H1 (cell line): ENCODE measurements at regions not wholly inside any gene's neighbourhood (a gene's known extent, or its start where the extent isn't known, plus 50 kb on each side); places are given as distances from the start of the nearest gene placed in this dataset.

Experiments used
- CTCF ChIA-PET: fragments of 300-600 bp; sonication (Branson Sonifier 250); formaldehyde crosslinking; loops from one replicate; lab custom pipeline; 2021; ENCODE audit not compliant: partially characterized antibody; lab: Charles Lee
- POLR2A ChIA-PET: fragments of 300-600 bp; sonication (Branson Sonifier 250); formaldehyde crosslinking; loops from one replicate; lab custom pipeline; 2021; ENCODE audit warnings: inconsistent platforms; ENCODE audit not compliant: partially characterized antibody; lab: Charles Lee
- DNase-seq, 2 experiments: peaks; one replicate each; pipeline versions ENCODE4 v3.0.0 to v3.0.0-alpha.2; 2010 to 2022; ENCODE audit warnings: low spot score in 2 of 2, low read depth in 1 of 2, mixed read lengths in 1 of 2
- FAIRE-seq: peaks from 2 replicates; lab custom pipeline; 2011; peaks lifted over from hg19 to GRCh38; lab: Jason Lieb, UNC
- H2AFZ ChIP-seq: 2 replicates; pipeline ENCODE4 v1.8.1; 2012; ENCODE audit warnings: low read length, inconsistent platforms
- H2AK5ac ChIP-seq: 2 replicates; pipeline ENCODE4 v1.6.1; 2013; ENCODE audit warnings: low read depth, low read length
- H2BK120ac ChIP-seq: replicated peaks from 2 replicates; pipeline ENCODE3; 2013; ENCODE audit warnings: low read depth, low read length, inconsistent platforms
- H2BK12ac ChIP-seq: 2 replicates; pipeline ENCODE4 v1.6.1; 2013; ENCODE audit warnings: low read depth, low read length
- H2BK15ac ChIP-seq: 2 replicates; pipeline ENCODE4 v1.6.1; 2013; ENCODE audit warnings: low read length
- H2BK20ac ChIP-seq: 2 replicates; pipeline ENCODE4 v1.6.1; 2013; ENCODE audit warnings: low read length
- H2BK5ac ChIP-seq: 2 replicates; pipeline ENCODE4 v1.6.1; 2013; ENCODE audit warnings: low read depth, low read length
- H3K14ac ChIP-seq: 2 replicates; pipeline ENCODE4 v1.6.1; 2013; ENCODE audit warnings: inconsistent platforms; ENCODE audit not compliant: insufficient read length
- H3K18ac ChIP-seq: 2 replicates; pipeline ENCODE4 v1.6.1; 2013; ENCODE audit warnings: low read length; ENCODE audit errors: extremely low read depth
- H3K23ac ChIP-seq: 2 replicates; pipeline ENCODE4 v1.6.1; 2013; ENCODE audit warnings: inconsistent platforms; ENCODE audit not compliant: insufficient read length
- H3K23me2 ChIP-seq: 2 replicates; pipeline ENCODE4 v1.6.1; 2013; ENCODE audit warnings: low read depth, low read length
- H3K27ac ChIP-seq: 2 replicates; pipeline ENCODE4 v1.6.1; 2011; ENCODE audit warnings: low read depth, low read length, inconsistent platforms
- H3K27me3 ChIP-seq, 4 experiments: replicated peaks in 1 of 4; 1 replicate in 1 of 4; 2 replicates in 3 of 4; pipeline versions ENCODE4 v1.6.1 to v1.8.1; 2011 to 2013; ENCODE audit warnings: low read length in 3 of 4, mild to moderate bottlenecking in 3 of 4, inconsistent platforms in 2 of 4, mixed read lengths in 2 of 4, moderate library complexity in 1 of 4; ENCODE audit not compliant: control insufficient read depth in 3 of 4, insufficient read depth in 3 of 4; ENCODE audit errors: extremely low read depth in 1 of 4
- H3K36me3 ChIP-seq, 4 experiments: 2 replicates each; pipeline versions ENCODE4 v1.6.1 to v1.8.1; 2011 to 2013; ENCODE audit warnings: mild to moderate bottlenecking in 4 of 4, low read length in 3 of 4, moderate library complexity in 2 of 4, control low read depth in 1 of 4, inconsistent platforms in 1 of 4; ENCODE audit not compliant: insufficient read depth in 4 of 4, control insufficient read depth in 2 of 4
- H3K4ac ChIP-seq: replicated peaks from 2 replicates; pipeline ENCODE3; 2013; ENCODE audit warnings: low read length, low read depth, mixed read lengths, inconsistent platforms; ENCODE audit not compliant: insufficient read length
- H3K4me1 ChIP-seq, 4 experiments: replicated peaks in 1 of 4; 1 replicate in 1 of 4; 2 replicates in 3 of 4; pipeline versions ENCODE4 v1.6.1 to v1.8.1; 2011 to 2013; ENCODE audit warnings: low read length in 3 of 4, inconsistent platforms in 2 of 4, mixed read lengths in 1 of 4; ENCODE audit not compliant: insufficient read depth in 4 of 4, control insufficient read depth in 3 of 4
- H3K4me2 ChIP-seq, 2 experiments: 2 replicates each; pipeline versions ENCODE4 v1.6.1 to v1.8.1; 2011 to 2013; ENCODE audit warnings: low read depth in 2 of 2, low read length in 2 of 2, control low read depth in 1 of 2, inconsistent platforms in 1 of 2, mild to moderate bottlenecking in 1 of 2; ENCODE audit not compliant: insufficient read depth in 1 of 2
- H3K4me3 ChIP-seq, 4 experiments: fragments of 200-600, 300-600 bp in 1 of 4; sonication (generic), shearing (Covaris generic), sonication (Bioruptor Twin) in 1 of 4; 2 replicates each; pipeline versions ENCODE4 v1.5.1 to v1.8.1; 2011 to 2016; ENCODE audit warnings: low read length in 4 of 4, low read depth in 3 of 4, control low read depth in 2 of 4, inconsistent platforms in 2 of 4, mild to moderate bottlenecking in 2 of 4, mixed read lengths in 1 of 4, moderate library complexity in 1 of 4; ENCODE audit not compliant: insufficient read depth in 2 of 4; ENCODE audit errors: extremely low read depth in 1 of 4
- H3K56ac ChIP-seq: replicated peaks from 2 replicates; pipeline ENCODE3; 2013; ENCODE audit warnings: low read depth, mild to moderate bottlenecking, mixed read lengths, low read length, inconsistent platforms; ENCODE audit not compliant: insufficient read length
- H3K79me1 ChIP-seq: 2 replicates; pipeline ENCODE4 v1.6.1; 2013; ENCODE audit warnings: low read depth, low read length, control low read depth
- H3K79me2 ChIP-seq, 2 experiments: 2 replicates each; pipeline versions ENCODE4 v1.6.1 to v1.8.1; 2012 to 2013; ENCODE audit warnings: low read length in 2 of 2, mild to moderate bottlenecking in 2 of 2, inconsistent platforms in 1 of 2; ENCODE audit not compliant: insufficient read depth in 2 of 2, control insufficient read depth in 1 of 2
- H3K9ac ChIP-seq, 4 experiments: replicated peaks in 1 of 4; 1 replicate in 1 of 4; 2 replicates in 3 of 4; pipeline versions ENCODE4 v1.6.1 to v1.8.1; 2011 to 2013; ENCODE audit warnings: low read depth in 3 of 4, low read length in 3 of 4, control low read depth in 2 of 4, mild to moderate bottlenecking in 2 of 4, moderate library complexity in 2 of 4, inconsistent platforms in 1 of 4; ENCODE audit errors: extremely low read depth in 1 of 4
- H3K9me3 ChIP-seq, 2 experiments: 2 replicates each; pipeline versions ENCODE4 v1.6.1 to v1.8.1; 2012 to 2013; ENCODE audit warnings: mild to moderate bottlenecking in 2 of 2, moderate library complexity in 2 of 2, control low read depth in 1 of 2, inconsistent platforms in 1 of 2, low read depth in 1 of 2, low read length in 1 of 2, mixed read lengths in 1 of 2; ENCODE audit not compliant: insufficient read depth in 2 of 2
- H4K20me1 ChIP-seq, 2 experiments: replicated peaks in 1 of 2; 2 replicates each; pipeline versions ENCODE3 to v1.8.1; 2011 to 2013; ENCODE audit warnings: inconsistent platforms in 2 of 2, low read length in 2 of 2, mild to moderate bottlenecking in 1 of 2; ENCODE audit not compliant: insufficient read depth in 2 of 2, control insufficient read depth in 1 of 2
- H4K5ac ChIP-seq: 2 replicates; pipeline ENCODE4 v1.6.1; 2013; ENCODE audit warnings: low read length, low read depth, mixed read lengths, inconsistent platforms; ENCODE audit not compliant: insufficient read length
- H4K8ac ChIP-seq: 2 replicates; pipeline ENCODE4 v1.8.0; 2013; ENCODE audit warnings: mild to moderate bottlenecking, moderate library complexity, low read length, inconsistent platforms; ENCODE audit not compliant: insufficient read depth; ENCODE audit errors: extremely low read depth
- H4K91ac ChIP-seq: replicated peaks from 2 replicates; pipeline ENCODE3; 2013; ENCODE audit warnings: low read length, mixed read lengths, inconsistent platforms; ENCODE audit not compliant: insufficient read length
- BCL11A ChIP-seq, 2 experiments: IDR thresholded peaks; one replicate each; pipeline ENCODE4 v1.6.1; 2011; ENCODE audit warnings: low read depth in 2 of 2, low read length in 2 of 2, mild to moderate bottlenecking in 2 of 2
- CBX5 ChIP-seq: fragments of 300-800, 300-1000 bp; sonication (generic); IDR thresholded peaks from 2 replicates; pipeline ENCODE4 v1.7.1; 2016; ENCODE audit warnings: antibody characterized with exemption, low read length, low read depth
- CHD1 ChIP-seq: IDR thresholded peaks from 2 replicates; pipeline ENCODE4 v1.6.1; 2012; ENCODE audit warnings: low read depth, low read length, improper control_type of control experiment
- FOSL1 ChIP-seq: IDR thresholded peaks from 2 replicates; pipeline ENCODE4 v1.6.1; 2011; ENCODE audit warnings: mild to moderate bottlenecking, low read depth, low read length, moderate library complexity; ENCODE audit not compliant: insufficient read depth
- PHF8 ChIP-seq: fragments of 200-600 bp; sonication (generic); conservative IDR thresholded peaks from 2 replicates; pipeline ENCODE4 v1.7.1; 2012; ENCODE audit warnings: low read depth, mild to moderate bottlenecking, inconsistent platforms, low read length, moderate library complexity
- POLR2AphosphoS5 ChIP-seq: IDR thresholded peaks from 2 replicates; pipeline ENCODE4 v1.6.1; 2011; ENCODE audit warnings: low read depth, low read length
- RAD21 ChIP-seq, 2 experiments: IDR thresholded peaks in 1 of 2; conservative IDR thresholded peaks in 1 of 2; 2 replicates each; pipeline ENCODE4 v1.6.1; 2011; ENCODE audit warnings: low read depth in 2 of 2, low read length in 2 of 2, improper control_type of control experiment in 1 of 2, inconsistent platforms in 1 of 2, mild to moderate bottlenecking in 1 of 2, moderate library complexity in 1 of 2
- SAP30 ChIP-seq: fragments of 300-600 bp; sonication (generic); IDR thresholded peaks from 2 replicates; pipeline ENCODE4 v1.7.1; 2012; ENCODE audit warnings: low read length, moderate library complexity, mild to moderate bottlenecking, inconsistent platforms; ENCODE audit not compliant: insufficient read depth, insufficient replicate concordance
- SUZ12 ChIP-seq: fragments of 200-600 bp; sonication (generic); IDR thresholded peaks from 2 replicates; pipeline ENCODE4 v1.6.1; 2012; ENCODE audit warnings: mild to moderate bottlenecking, inconsistent platforms, low read length, moderate library complexity, mixed read lengths
- TAF7 ChIP-seq: optimal IDR thresholded peaks from 2 replicates; pipeline ENCODE3; 2011; ENCODE audit warnings: low read depth, mild to moderate bottlenecking, inconsistent platforms, low read length, moderate library complexity, borderline replicate concordance
- YY1 ChIP-seq: IDR thresholded peaks from 2 replicates; pipeline ENCODE4 v1.6.1; 2011; ENCODE audit warnings: low read depth, mild to moderate bottlenecking, low read length
- WGBS, 2 experiments: shearing (Covaris generic) in 1 of 2; methylation state at CpG; one replicate each; pipeline versions ENCODE4 v1.1.6 to v1.1.7; 2013 to 2015; ENCODE audit warnings: low lambda C conversion rate in 2 of 2, mixed read lengths in 2 of 2, inconsistent platforms in 1 of 2, low coverage in 1 of 2, missing lambda C conversion rate in 1 of 2; ENCODE audit not compliant: insufficient replicate concordance in 2 of 2, insufficient coverage in 1 of 2, insufficient read length in 1 of 2; ENCODE audit errors: extremely low coverage in 1 of 2, missing lambda C conversion rate in 1 of 2; 5-methylcytosine and 5-hydroxymethylcytosine counted together
- TF ChIP-seq, protein P1 (sequence below): IDR thresholded peaks from 2 replicates; pipeline ENCODE4 v1.6.1; 2012; ENCODE audit warnings: inconsistent platforms

DNA sequence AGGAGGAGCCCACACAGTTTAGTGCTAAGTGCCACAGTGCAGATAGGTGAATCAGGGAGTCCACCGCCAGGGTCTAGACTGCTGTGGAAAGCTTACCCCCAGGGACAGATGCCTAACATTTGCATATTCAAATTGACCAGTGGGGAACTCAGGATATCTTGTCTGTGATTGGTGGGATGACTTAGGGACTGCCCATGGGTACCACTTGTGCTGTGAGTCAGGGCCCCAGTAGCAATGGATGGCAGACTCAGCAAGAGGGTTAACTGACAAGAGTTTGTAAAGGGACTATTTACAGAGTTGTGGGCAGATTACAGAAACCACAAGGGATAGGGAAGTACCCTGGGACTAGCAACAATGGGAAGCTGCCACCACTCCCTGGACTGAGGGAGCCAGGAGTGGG is 282.1 kb downstream of the BCOR start:
- Histone ChIP-seq H3K9me3 (no peaks in the 10 kb centered on the region), H3K14ac (no peak overlapping the region), H3K4ac (peak overlapping the region; percentile 57), H2AK5ac (peak overlapping the region; percentile 82; the same call in 1 of the 2 replicates), H3K18ac (peak overlapping the region; percentile 94; the same call in 1 of the 2 replicates), H3K23ac (no peak overlapping the region), H3K4me2 (peak overlapping the region in 1 of 2 experiments; percentile 93; a peak in 1 of 4 replicates), H2BK15ac (no peak overlapping the region), H4K91ac (peak overlapping the region; percentile 95), H3K79me2 (no peaks in the 10 kb centered on the region; a peak in 1 of 4 replicates), H3K79me1 (no peaks in the 10 kb centered on the region), H3K9ac (no peak overlapping the region), H4K8ac (no peak overlapping the region), H3K4me3 (no peak overlapping the region), H2BK20ac (no peak overlapping the region), H3K27ac (no peak overlapping the region), H4K5ac (no peak overlapping the region), H3K4me1 (peaks cover 7 to 35% (median 25%) of the 10 kb centered on the region in 4 experiments), H3K36me3 (no peaks in the 10 kb centered on the region), H2BK5ac (peak overlapping the region; percentile 96; the same call in 1 of the 2 replicates), H2AFZ (no peak overlapping the region), H2BK12ac (peak overlapping the region; percentile 90), H3K23me2 (peaks cover 2% of the 10 kb centered on the region; the same call in 1 of the 2 replicates), H4K20me1 (no peaks in the 10 kb centered on the region), H2BK120ac (peak overlapping the region; percentile 41), H3K27me3 (peaks cover 0 to 1% (median 0%) of the 10 kb centered on the region in 4 experiments; a peak in 1 of 7 replicates), H3K56ac (no peak overlapping the region)
- DNase-seq (no peak), FAIRE-seq (peak; percentile 88)
- no peak for TF ChIP-seq CHD1
- no peak for TF ChIP-seq PHF8
- TF ChIP-seq CBX5: no peak
- no peak for TF ChIP-seq POLR2AphosphoS5
- no peak for TF ChIP-seq BCL11A (IDR thresholded peaks at IDR 0.05; ENCODE audit: low read depth in 2 of 2, low read length in 2 of 2)
- TF ChIP-seq FOSL1: no peak
- TF ChIP-seq SAP30: no peak
- no peak for TF ChIP-seq SUZ12
- TF ChIP-seq RAD21 (IDR thresholded peaks at IDR 0.05 in 1 of 2, conservative IDR thresholded peaks at IDR 0.05 in 1 of 2; ENCODE audit: low read depth in 2 of 2, low read length in 2 of 2): no peak
- TF ChIP-seq, protein P1, sequence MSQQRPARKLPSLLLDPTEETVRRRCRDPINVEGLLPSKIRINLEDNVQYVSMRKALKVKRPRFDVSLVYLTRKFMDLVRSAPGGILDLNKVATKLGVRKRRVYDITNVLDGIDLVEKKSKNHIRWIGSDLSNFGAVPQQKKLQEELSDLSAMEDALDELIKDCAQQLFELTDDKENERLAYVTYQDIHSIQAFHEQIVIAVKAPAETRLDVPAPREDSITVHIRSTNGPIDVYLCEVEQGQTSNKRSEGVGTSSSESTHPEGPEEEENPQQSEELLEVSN: no peak
- TF ChIP-seq TAF7: no peak
- TF ChIP-seq YY1: no peak
- 80% methylated on average over 1 of the region's 1 CpG; no CpG with 5 or more reads in 1 of the 2 experiments for whole genome bisulfite sequencing, 2 experiments
- ChIA-PET CTCF (interaction anchor here (0.7 to 2.7 kb wide), 6 partner anchors 24 to 84 kb away, joined by 3 to 13 read pairs (median 3); no protein-coding TSS in a partner anchor), POLR2A (interaction anchor here (1.1 to 3.3 kb wide), 6 partner anchors 24 to 300 kb away, joined by 3 to 15 read pairs (median 5); no protein-coding TSS in a partner anchor)
